A673 (cell line): ENCODE measurements at regions not wholly inside any gene's neighbourhood (a gene's known extent, or its start where the extent isn't known, plus 50 kb on each side); places are given as distances from the start of the nearest gene placed in this dataset.
"Not testable (repeated sequence)": the region's sequence is repeated elsewhere in the genome, so short reads cannot be mapped to it uniquely, and the experiment has no call there.

ENCODE experiments used
- BruUV-seq: library from RNA; stranded (reverse); fragments of 400-500 nt; replicated peaks from 2 replicates; lab custom pipeline; 2021; lab: Mats Ljungman, UMichigan
- CTCF ChIA-PET: fragments of 300-600 bp; sonication (Branson Sonifier 250); formaldehyde crosslinking; loops from one replicate; lab custom pipeline; 2022; ENCODE audit warnings: antibody characterized with exemption; lab: Charles Lee
- POLR2A ChIA-PET: fragments of 300-600 bp; sonication (Branson Sonifier 250); formaldehyde crosslinking; loops from one replicate; lab custom pipeline; 2022; ENCODE audit warnings: antibody characterized with exemption; ENCODE audit not compliant: low non-redundant PET; lab: Charles Lee
- DNase-seq: peaks from one replicate; pipeline ENCODE4 v3.0.0-alpha.2; 2015; ENCODE audit warnings: low spot score
- H3K27ac ChIP-seq: fragments of 200-600 bp; sonication (generic); 2 replicates; pipeline ENCODE4 v1.5.1; 2016; ENCODE audit warnings: mixed run types, low read depth, mild to moderate bottlenecking, mixed read lengths, antibody characterized with exemption, low read length; ENCODE audit not compliant: poor library complexity, severe bottlenecking
- H3K27me3 ChIP-seq: fragments of 200-600 bp; sonication (generic); replicated peaks from 2 replicates; pipeline ENCODE4 v1.6.1; 2017; ENCODE audit warnings: mixed run types, low read depth, mild to moderate bottlenecking, mixed read lengths, antibody characterized with exemption, low read length; ENCODE audit not compliant: insufficient read depth, poor library complexity
- H3K36me3 ChIP-seq: fragments of 200-600 bp; sonication (generic); 2 replicates; pipeline ENCODE4 v1.6.1; 2016; ENCODE audit warnings: mixed run types, mild to moderate bottlenecking, mixed read lengths, antibody characterized with exemption, low read length; ENCODE audit not compliant: insufficient read depth, poor library complexity, severe bottlenecking
- H3K4me1 ChIP-seq: fragments of 200-600 bp; sonication (generic); 2 replicates; pipeline ENCODE4 v1.6.1; 2017; ENCODE audit warnings: mixed run types, mild to moderate bottlenecking, mixed read lengths, antibody characterized with exemption, low read length; ENCODE audit not compliant: insufficient read depth, poor library complexity, severe bottlenecking
- H3K4me3 ChIP-seq: fragments of 200-600 bp; sonication (generic); 2 replicates; pipeline ENCODE4 v1.5.1; 2016; ENCODE audit warnings: low read depth, mixed run types, mild to moderate bottlenecking, mixed read lengths, low read length; ENCODE audit not compliant: poor library complexity, severe bottlenecking
- H3K9me3 ChIP-seq: fragments of 200-600 bp; sonication (generic); 2 replicates; pipeline ENCODE4 v1.6.1; 2016; ENCODE audit warnings: mixed run types, low read depth, mild to moderate bottlenecking, mixed read lengths, antibody characterized with exemption, low read length; ENCODE audit not compliant: poor library complexity, severe bottlenecking
- EZH2 ChIP-seq: fragments of 200-600 bp; sonication (generic); IDR thresholded peaks from 2 replicates; pipeline ENCODE4 v1.6.1; 2017; ENCODE audit warnings: borderline replicate concordance, low read depth, mild to moderate bottlenecking, mixed read lengths, antibody characterized with exemption, low read length; ENCODE audit not compliant: poor library complexity, severe bottlenecking
- intact Hi-C: fragments of 100-400 bp; cut with micrococcal nuclease; formaldehyde crosslinking; loops from one replicate; pipeline ENCODE4 v1.10.0; 2022; ENCODE audit not compliant: unreplicated experiment
- TF ChIP-seq, protein P1 (sequence below): fragments of 300-800, 200-600 bp; sonication (generic); conservative IDR thresholded peaks from 2 replicates; pipeline ENCODE4 v1.5.1; 2017; ENCODE audit warnings: low read depth, mild to moderate bottlenecking, antibody characterized with exemption, low read length, moderate library complexity, mixed read lengths

DNA sequence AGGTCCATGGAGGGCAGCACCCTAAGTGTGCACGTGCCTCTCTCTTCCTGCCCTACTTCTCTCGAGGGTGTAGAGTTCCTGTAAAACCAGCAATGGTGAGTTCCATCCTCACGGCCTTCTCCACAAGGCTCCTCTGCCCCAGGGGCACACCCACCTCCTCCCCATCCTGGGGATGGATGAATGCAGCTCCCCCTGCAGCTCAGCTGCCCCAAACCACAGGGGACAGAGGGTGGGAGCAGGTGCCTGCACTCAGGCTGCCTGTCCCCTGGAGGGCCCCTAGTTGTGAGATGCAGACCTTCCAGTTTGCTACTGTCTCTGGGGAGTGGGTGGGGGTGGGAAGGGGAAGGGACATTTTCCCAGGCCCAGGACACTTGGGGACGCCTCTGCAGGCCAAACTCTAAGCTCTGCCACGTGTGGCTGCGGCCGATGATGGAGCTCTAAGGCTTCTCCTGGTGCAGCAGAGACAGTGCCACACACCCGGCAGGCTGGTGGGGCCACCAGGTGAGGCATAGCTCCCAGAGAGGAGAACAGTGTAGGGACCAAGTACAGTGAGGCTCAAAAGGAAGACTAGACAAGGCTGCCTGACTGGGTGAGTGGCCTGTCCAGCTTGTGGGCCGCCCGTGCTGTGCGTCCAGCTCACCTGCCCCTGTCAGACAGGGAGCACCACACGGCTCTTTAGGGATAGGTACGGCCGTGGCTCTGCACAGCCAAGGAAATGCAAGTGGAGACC lies 540.9 kb downstream of the TBC1D22A start:
- TF ChIP-seq, protein P1, sequence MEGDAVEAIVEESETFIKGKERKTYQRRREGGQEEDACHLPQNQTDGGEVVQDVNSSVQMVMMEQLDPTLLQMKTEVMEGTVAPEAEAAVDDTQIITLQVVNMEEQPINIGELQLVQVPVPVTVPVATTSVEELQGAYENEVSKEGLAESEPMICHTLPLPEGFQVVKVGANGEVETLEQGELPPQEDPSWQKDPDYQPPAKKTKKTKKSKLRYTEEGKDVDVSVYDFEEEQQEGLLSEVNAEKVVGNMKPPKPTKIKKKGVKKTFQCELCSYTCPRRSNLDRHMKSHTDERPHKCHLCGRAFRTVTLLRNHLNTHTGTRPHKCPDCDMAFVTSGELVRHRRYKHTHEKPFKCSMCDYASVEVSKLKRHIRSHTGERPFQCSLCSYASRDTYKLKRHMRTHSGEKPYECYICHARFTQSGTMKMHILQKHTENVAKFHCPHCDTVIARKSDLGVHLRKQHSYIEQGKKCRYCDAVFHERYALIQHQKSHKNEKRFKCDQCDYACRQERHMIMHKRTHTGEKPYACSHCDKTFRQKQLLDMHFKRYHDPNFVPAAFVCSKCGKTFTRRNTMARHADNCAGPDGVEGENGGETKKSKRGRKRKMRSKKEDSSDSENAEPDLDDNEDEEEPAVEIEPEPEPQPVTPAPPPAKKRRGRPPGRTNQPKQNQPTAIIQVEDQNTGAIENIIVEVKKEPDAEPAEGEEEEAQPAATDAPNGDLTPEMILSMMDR = no peak
- no peak for TF ChIP-seq EZH2
- Histone ChIP-seq H3K9me3 (no peaks in the 10 kb centered on the region), H3K27me3 (no peaks in the 10 kb centered on the region), H3K36me3 (no peaks in the 10 kb centered on the region), H3K4me3 (no peak overlapping the region), H3K4me1 (no peaks in the 10 kb centered on the region), H3K27ac (no peak overlapping the region)
- no peak for DNase-seq
- no TSS peak for BruUV-seq
- ChIA-PET POLR2A (no interaction called here), CTCF (no interaction called here)
- intact Hi-C loops = no loop called here

DNA sequence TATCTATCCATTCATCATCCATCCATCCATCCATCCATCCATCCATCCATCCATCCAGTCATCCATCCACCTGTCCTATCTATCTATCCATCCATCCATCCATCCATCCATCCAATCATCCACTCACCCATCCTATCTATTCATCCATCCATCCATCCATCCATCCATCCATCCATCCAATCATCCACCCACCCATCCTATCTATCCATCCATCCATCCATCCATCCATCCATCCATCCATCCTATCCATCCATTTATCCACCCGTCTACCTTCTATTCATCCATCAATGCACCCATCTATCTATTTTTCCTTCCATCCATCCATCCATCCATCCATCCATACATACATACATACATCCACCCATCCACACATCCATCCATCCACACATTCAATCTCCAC lies 540.1 kb downstream of the TBC1D22A start:
- H3K4me3 ChIP-seq, H3K27ac ChIP-seq, BruUV-seq, H3K27me3 ChIP-seq, intact Hi-C loops, CTCF ChIA-PET, H3K9me3 ChIP-seq, POLR2A ChIA-PET, H3K36me3 ChIP-seq, H3K4me1 ChIP-seq, DNase-seq: not testable (repeated sequence)

DNA sequence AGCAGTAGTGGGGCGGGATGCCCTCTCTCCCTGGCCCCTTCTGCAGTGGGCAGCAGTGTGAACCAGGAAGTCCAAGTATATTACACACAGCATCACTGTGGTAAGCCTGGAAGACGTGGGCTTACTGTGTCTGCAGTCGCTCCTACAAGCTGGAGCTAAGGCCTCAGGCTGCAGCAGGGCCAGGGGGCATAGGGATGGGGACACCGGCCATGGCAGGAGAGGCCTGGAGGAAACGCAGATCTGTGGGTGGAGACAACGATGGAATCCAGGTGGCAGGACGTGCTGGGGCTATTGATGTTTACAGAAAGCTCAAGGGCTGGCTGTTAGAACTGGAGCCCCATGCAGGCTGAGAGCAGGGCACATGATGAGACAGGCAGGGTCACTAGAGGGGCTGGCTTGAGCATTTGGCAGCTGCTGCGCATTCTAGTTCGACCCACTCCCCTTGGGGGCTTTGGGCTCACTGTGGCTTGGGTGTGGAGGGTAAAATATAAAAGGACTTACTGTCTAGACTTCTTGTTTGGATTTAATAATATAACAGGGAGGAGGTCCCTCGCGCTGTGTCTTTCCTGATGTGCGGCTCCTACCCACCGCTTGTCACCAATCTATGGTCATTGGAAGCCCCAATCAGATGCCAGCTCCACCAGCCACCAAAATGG lies 539.5 kb downstream of the TBC1D22A start:
- DNase-seq = no peak
- no peaks in the 10 kb centered on the region for H3K36me3 ChIP-seq
- H3K27ac ChIP-seq = no peak overlapping the region
- H3K4me1 ChIP-seq = no peaks in the 10 kb centered on the region
- POLR2A ChIA-PET = no interaction called here
- TF ChIP-seq, protein P1 = no peak
- no peak for TF ChIP-seq EZH2
- CTCF ChIA-PET = no interaction called here
- BruUV-seq = no TSS peak
- no peaks in the 10 kb centered on the region for H3K9me3 ChIP-seq
- no peak overlapping the region for H3K4me3 ChIP-seq
- intact Hi-C loops = no loop called here
- peaks cover under 1% of the 10 kb centered on the region for H3K27me3 ChIP-seq
